NCI-H2196 (cell line): ENCODE measurements at regions not wholly inside any gene's neighbourhood (a gene's known extent, or its start where the extent isn't known, plus 50 kb on each side); places are given as distances from the start of the nearest gene placed in this dataset.

Experiments used
- DNase-seq: peaks from one replicate; lab custom pipeline; 2025; ENCODE audit not compliant: unreplicated experiment; lab: John Stamatoyannopoulos, UW

DNA sequence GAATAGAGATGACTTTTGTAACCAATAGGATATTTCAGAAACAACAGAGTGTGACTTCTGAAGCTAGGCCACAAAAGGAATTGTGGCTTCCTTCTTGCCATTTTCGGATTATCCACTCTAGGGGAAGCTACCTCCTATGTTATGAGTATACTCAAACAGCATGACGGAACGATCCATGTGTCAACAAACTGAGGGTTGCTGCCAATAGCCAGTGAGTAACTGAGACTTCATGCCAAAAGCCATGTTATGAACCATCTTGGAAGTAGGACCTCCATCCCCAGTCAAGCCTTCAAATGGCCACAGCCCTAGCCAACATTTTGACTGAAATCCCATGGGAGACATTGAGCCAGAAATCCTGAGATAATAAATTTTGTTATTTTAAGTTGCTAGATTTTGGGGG is 69.0 kb upstream of the IL6 start:
- no peak for DNase-seq

DNA sequence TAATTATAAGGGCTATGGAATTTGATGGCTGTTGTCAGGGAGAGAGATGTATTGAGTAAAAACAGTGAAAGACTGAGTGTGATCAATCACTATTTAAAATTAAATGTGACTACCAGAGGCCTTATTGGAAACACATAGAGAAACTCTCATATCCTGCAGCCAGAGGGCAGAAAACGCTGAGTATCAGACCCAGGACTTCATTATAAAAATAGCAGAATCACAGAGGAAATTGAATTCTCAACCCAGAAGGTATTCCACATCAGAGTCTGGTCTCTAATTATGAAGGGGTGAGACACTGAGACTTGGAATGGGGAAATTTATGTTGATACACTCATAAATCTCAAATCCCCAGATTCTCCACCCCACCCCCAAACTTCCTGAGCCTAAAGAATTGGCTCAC is 69.5 kb upstream of the IL6 start:
- DNase-seq: no peak

- no peak for DNase-seq
Observed at GRCh38 chr7:22655781-22656180, 71.2 kb upstream of the IL6 start.

DNA sequence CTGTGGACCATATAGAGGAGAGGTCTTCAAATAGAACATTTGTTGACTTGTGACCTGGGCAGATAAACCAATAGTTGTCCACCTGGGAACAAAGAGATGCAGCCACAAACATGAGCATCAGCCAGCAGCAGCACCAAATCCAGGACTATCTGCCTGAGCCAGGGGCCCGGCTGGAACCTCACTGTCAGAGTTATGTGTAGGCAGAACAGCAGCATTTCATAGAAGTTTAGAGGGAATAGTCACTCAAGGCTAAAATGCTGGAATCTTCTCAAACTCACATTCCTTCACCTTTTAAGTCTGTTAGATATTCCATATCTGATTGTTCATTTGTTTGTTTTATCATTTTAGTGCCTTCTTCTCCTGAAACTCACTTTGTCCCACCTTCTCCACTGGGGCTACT is 72.2 kb upstream of the IL6 start:
- no peak for DNase-seq

GRCh38 chr7:22653951-22654350 is 73.0 kb upstream of the IL6 start:
- no peak for DNase-seq

DNA sequence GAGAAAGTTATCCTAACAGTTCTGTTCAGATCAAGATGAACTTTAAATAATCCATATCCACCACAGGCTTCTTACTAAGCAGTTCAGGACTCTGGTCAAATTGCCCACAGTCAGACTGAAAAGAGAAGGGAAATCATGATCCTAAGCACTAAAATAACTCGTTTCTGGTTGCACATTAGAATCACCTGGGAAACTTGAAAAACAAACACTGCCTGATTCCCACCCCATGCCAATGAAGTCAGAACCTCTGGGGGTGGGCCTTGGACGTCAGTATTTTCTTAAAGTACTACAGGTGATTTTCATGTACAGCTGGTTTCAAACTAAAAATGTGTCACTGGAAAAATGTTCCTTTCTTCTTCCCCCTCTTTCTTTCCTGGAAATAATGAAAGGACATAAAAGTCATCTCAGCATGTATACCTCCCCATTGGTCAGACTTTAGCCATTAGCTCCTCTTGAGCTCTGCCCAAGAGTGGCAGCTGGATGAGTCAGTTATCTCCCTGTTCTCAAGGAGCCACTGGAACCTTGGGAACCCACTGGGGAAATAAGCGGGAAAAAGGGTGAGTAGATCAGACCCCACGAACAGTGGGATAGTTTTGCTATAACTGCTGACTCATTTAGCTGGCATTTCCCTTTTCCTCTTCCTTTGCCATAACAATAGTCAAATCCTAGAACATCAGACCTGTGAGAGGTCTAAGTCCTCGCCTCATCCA is 75.3 kb upstream of the IL6 start:
- no peak for DNase-seq

GRCh38 chr7:22651036-22651435 is 76.0 kb upstream of the IL6 start:
- DNase-seq: no peak

DNA sequence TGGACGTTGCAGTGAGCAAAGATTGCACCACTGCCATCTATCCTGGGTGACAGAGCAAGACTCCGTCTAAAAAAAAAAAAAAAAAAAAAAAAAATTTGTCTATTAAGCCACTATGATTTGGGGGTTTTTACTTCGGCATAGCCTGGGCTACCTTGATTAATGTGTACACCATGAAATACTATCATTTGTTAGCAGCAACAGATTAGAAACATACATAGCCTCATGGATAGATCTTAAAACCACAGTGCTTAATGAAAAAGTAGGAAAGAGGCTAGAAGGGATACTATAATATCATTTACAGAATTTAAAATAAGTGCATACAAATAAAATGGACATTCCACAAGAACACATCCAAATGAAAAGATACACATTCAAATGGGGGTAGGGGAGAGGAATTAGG is 77.3 kb upstream of the IL6 start:
- DNase-seq: no peak

GRCh38 chr7:22647451-22648257 is 79.3 kb upstream of the IL6 start:
- no peak for DNase-seq

- no peak for DNase-seq
Observed at GRCh38 chr7:22645418-22646181, 81.4 kb upstream of the IL6 start.

GRCh38 chr7:22642454-22642853 is 84.5 kb upstream of the IL6 start:
- no peak for DNase-seq

GRCh38 chr7:22640269-22640668 is 86.7 kb upstream of the IL6 start:
- no peak for DNase-seq

DNA sequence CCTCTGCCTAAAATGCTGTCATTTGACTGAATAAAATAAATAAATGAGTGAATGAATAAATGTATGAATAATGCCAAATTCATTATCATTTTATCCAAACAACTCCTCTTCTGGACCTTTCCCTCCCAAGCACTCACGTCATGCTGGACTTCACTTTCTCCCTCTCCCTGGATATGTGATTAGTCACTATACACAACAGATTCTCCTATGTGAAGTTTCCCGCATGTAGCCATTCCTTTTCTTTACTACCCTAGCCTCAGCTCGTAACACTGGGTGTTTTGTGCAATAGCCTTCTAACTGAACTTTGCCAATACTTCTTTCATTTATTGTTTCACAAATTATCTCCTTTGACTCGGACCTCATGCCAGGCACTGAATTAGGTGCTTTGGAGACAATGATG is 87.6 kb upstream of the IL6 start:
- DNase-seq: no peak

DNA sequence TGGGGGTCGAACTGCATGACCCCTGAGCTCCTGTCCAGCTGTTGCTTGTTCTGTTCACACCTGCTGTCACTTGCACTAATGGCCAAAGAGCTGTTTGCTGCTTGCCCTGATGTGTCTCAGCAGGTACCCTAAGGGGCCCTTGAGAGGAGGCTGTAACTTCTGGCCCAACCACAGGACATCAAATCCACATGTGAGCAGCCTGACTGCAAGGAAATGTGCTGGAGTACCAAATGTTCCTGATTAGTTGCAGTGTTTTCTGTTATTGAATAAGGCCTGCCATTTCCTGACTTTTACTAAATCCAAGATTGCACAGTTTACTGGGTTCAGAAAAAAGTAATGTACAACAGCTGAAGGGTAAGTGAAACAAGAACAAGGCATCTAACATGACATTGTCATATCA is 91.7 kb upstream of the IL6 start:
- no peak for DNase-seq

- DNase-seq: no peak
Observed at GRCh38 chr7:22633954-22634474, 93.0 kb upstream of the IL6 start.

DNA sequence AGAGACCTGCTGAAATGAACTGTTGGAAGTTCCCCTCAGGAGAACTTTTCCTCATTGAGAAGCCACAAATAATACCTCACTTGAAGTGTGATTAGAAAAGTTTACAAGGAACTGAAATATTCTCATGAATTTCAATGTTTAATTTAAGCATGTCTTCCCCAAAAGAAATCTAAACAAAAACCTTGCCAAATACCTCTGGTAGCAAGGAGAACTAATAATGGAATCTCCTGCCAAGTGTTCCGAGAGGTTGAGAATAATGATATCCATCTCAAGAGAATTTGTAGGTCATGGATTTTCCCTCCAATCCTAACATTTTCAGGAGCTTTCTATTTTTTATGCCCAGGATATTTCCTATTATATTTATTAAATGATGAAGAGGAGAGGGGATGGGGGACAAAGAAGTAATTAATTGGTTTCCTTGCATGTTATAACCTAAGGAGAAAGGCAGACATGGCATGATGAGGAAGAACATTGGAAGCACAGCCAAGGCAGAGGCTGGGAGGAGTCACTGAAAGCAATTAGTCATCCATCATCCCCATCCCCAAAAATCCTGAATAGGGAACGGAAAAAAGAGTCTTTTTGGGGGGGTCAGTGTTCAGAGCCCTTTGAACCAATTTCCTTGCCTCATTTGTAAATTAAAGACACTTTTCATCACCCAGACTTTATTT is 93.6 kb upstream of the IL6 start:
- no peak for DNase-seq

- no peak for DNase-seq
Observed at GRCh38 chr7:22632674-22633073, 94.3 kb upstream of the IL6 start.

DNA sequence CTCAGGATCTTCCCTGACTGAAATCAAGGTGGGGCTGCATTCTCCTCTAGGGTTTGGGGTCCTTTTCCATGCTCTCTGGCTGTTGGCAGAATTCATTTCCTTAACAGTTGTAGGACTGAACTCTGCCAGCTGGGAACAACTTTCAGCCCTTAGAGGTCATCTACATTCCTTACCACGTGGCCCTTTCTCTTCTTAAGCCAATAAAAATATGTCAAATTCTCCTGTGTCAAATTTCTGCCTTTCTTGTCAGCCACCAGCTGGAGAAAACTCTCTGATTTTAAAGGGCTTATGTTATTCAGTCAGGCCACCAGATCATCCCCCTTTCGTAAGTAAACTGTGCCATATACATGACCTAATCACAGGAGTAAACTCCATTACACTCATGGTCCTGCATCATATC is 95.3 kb upstream of the IL6 start:
- no peak for DNase-seq

DNA sequence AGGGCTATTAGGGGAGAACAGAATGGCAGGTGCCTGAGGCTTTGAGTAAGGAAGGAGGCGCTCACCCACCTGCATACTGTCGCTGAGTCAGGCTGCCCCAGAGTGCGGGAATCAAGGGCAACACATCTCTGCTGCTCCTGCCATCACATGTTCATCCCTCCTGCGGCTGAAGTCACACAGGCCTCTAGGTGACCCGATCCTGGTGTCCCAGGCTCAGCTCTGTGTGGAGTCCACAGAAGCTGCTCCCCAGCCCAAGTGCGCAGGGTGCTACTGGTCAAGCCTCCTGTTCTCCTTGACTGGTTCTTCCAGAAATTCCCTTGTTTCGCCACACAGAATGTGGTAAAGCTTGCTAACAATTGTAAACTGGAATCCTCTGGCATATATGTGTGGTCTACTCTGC is 96.9 kb upstream of the IL6 start:
- DNase-seq: no peak

DNA sequence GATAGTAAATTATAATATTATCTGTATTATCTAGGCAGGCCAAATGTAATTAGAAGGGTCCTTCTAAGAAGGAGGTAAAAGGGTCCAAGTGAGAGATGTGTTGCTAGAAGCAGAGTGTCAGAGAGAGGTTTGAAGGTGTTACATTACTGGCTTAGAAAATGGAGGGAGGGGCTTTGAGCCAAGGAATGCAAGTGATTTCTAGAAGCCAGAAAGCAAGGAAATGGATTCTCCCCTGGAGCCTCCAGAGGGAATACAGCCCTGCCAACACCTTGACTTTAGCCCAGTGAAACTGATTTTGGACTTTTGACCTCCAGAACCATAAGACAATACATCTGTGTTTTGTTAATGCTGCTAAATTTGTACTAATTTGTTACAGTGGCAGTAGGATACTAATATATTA is 97.9 kb upstream of the IL6 start:
- no peak for DNase-seq

DNA sequence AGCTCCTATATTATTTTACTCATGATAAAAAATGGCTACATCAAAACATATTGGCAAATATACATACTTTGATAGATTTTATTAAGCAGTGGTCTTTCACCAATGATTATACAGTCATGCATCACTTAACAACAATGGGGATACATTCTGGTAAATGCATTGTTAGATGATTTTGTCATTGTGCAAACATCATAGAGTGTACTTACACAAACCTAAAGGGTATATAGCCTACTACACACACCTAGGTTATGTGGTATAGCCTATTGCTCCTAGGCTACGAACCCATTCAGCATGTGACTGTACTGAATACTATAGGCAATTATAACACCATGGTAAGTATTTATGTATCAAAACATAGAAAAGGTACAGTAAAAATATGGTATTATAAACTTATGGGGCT is 98.9 kb upstream of the IL6 start:
- no peak for DNase-seq
